GM12875 (cell line): ENCODE measurements at regions not wholly inside any gene's neighbourhood (a gene's known extent, or its start where the extent isn't known, plus 50 kb on each side); places are given as distances from the start of the nearest gene placed in this dataset.

Experiments used
- H3K4me3 ChIP-seq: one replicate; pipeline ENCODE4 v1.5.1; 2011; ENCODE audit warnings: low read depth, low read length, control low read depth
- CTCF ChIP-seq: IDR thresholded peaks from 2 replicates; pipeline ENCODE4 v1.5.1; 2011; ENCODE audit warnings: low read depth, mild to moderate bottlenecking, control low read depth, inconsistent platforms, low read length, moderate library complexity, borderline replicate concordance; ENCODE audit not compliant: insufficient read depth

- no peak for TF ChIP-seq CTCF
- H3K4me3 ChIP-seq = no peak overlapping the region
These were observed 496.5 kb downstream of the TOX3 start for GRCh38 chr16:52050418-52050817.

GRCh38 chr16:52035436-52035835, 511.5 kb downstream of the TOX3 start:
- no peak for TF ChIP-seq CTCF
- no peak overlapping the region for H3K4me3 ChIP-seq

- no peak overlapping the region for H3K4me3 ChIP-seq
- TF ChIP-seq CTCF = no peak
These were observed 512.1 kb downstream of the TOX3 start for GRCh38 chr16:52034830-52035229.

GRCh38 chr16:52033992-52034391, 513.0 kb downstream of the TOX3 start:
- no peak overlapping the region for H3K4me3 ChIP-seq
- no peak for TF ChIP-seq CTCF

- no peak overlapping the region for H3K4me3 ChIP-seq
- TF ChIP-seq CTCF = no peak
These were observed 524.0 kb downstream of the TOX3 start for GRCh38 chr16:52022980-52023379.

- no peak overlapping the region for H3K4me3 ChIP-seq
- TF ChIP-seq CTCF = no peak
These were observed 524.8 kb downstream of the TOX3 start for GRCh38 chr16:52022177-52022576.

GRCh38 chr16:52016387-52016786, 530.6 kb downstream of the TOX3 start:
- H3K4me3 ChIP-seq = no peak overlapping the region
- no peak for TF ChIP-seq CTCF
